Heart right ventricle (tissue), 16 donors: ENCODE measurements at regions not wholly inside any gene's neighbourhood (a gene's known extent, or its start where the extent isn't known, plus 50 kb on each side); places are given as distances from the start of the nearest gene placed in this dataset.

Experiments used
- ATAC-seq, 8 donors: fragments of 200-7000 bp; cut with Tn5 transposase; one replicate each; pipeline ENCODE4 v1.9.1; 2020; ENCODE audit warnings: mild to moderate bottlenecking in 8 of 8, moderate library complexity in 8 of 8, moderate number of reproducible peaks in 1 of 8
- DNase-seq, 2 donors: peaks; one replicate each; pipeline ENCODE4 v3.0.0-alpha.2; 2020
- H3K27ac ChIP-seq, 10 donors: fragments of 200-600 bp; sonication (generic) in 2 of 10; one replicate each; pipeline versions ENCODE4 v1.5.0 to v1.8.0; 2020 to 2022; ENCODE audit warnings: mild to moderate bottlenecking in 3 of 10
- H3K27me3 ChIP-seq, 7 donors: fragments of 200-600 bp; one replicate each; pipeline ENCODE4 v1.8.0; 2021 to 2022; ENCODE audit warnings: mild to moderate bottlenecking in 2 of 7
- H3K36me3 ChIP-seq, 9 donors: fragments of 200-600 bp; sonication (generic) in 1 of 9; one replicate each; pipeline versions ENCODE4 v1.5.0 to v1.8.0; 2020 to 2022; ENCODE audit warnings: mild to moderate bottlenecking in 2 of 9
- H3K4me1 ChIP-seq, 9 donors: fragments of 200-600 bp; sonication (generic) in 1 of 9; one replicate each; pipeline versions ENCODE4 v1.5.0 to v1.8.0; 2020 to 2022; ENCODE audit warnings: mild to moderate bottlenecking in 4 of 9
- H3K4me3 ChIP-seq, 10 donors: fragments of 200-600 bp; sonication (generic) in 2 of 10; one replicate each; pipeline versions ENCODE4 v1.5.0 to v1.8.0; 2020 to 2022; ENCODE audit warnings: mild to moderate bottlenecking in 7 of 10, moderate library complexity in 2 of 10
- H3K9me3 ChIP-seq, 11 donors: fragments of 200-600 bp in 10 of 11; sonication (generic) in 2 of 11; one replicate each; pipeline versions ENCODE4 v1.5.0 to v1.8.0; 2013 to 2022; ENCODE audit warnings: mild to moderate bottlenecking in 2 of 11, control low read depth in 1 of 11, moderate library complexity in 1 of 11
- WGBS, 2 donors: extraction: QIAGEN DNeasy Blood & Tissue Kit; methylation state at CpG; one replicate each; pipeline ENCODE4 v1.1.7; 2013; ENCODE audit warnings: inconsistent platforms in 1 of 2; 5-methylcytosine and 5-hydroxymethylcytosine counted together
- intact Hi-C, 10 donors: fragments of 100-400 bp; cut with DNase I; formaldehyde crosslinking; loops; one replicate each; pipeline versions ENCODE4 v1.11.1 to v1.14.2; 2022
- TF ChIP-seq, protein P1 (sequence below), 9 donors: fragments of 200-600 bp; sonication (generic) in 2 of 9; IDR thresholded peaks; one replicate each; pipeline versions ENCODE4 v1.5.0 to v1.8.0; 2021 to 2022; ENCODE audit warnings: antibody characterized with exemption in 9 of 9, mild to moderate bottlenecking in 5 of 9, moderate library complexity in 1 of 9
- donor health status: Arrhythmogenic right ventricular cardiomyopathy.
- donor health status: ischemic (EF 13 %, LVEDD 7.1; RV severe dilation, severe dysfunction).
- donor health status: healthy with polysubstance abuse.
- donor health status: DM: no; HTN: yes; CAD: no.
- donor health status: DM: no; HTN: no; CAD: no.
- donor health status: ischemic (EF 25% LVEDD 6.9; RV normal size, moderate dysfunction).
- donor health status: ischemic (EF 25% LVEDD 5.7; RV mildly dilated, moderate dysfunction).
- donor health status: healthy.
- donor health status: DM: yes; HTN: yes; CAD: no.
- donor health status: Ischemic cardiomyopathy.
- donor health status: ischemic (EF 35%, LVEDD 5.7; RV mildly dilated, moderate dysfunction).
- donor health status: nonischemic (EF 11% LVEDD 7.7; RV severe dilation, severe dysfunction).
- donor health status: DM: yes; HTN: yes; CAD: no.
- donor health status: PGD.
- donor health status: ischemic (EF 29% LVEDD 5.4; RV normal size, mild dysfunction).
- donor health status: nonischemic (EF 23%, LVEDD 6.1; RV moderate dilation, normal function).

DNA sequence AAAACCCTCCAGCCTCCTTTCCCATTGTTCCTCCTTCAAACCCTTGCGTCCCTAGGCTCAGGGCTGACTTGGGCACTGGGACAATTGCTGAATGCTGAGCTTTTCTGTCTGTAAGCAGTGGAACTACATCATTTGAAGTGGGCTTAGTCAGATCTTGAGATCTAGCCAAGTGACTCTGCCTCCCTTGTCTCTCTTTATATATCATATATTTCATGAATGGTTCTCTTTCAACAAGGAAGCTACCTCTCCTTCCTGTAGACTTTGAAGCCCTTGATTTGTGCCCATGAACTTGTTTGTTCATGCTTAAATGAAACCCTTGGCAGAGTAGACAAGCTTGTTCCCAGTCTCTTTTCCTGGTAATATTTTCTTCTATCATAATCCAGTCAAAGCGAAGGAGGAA is 60.0 kb upstream of the KIF13A start:
- Histone ChIP-seq H3K27ac (no peak overlapping the region), H3K36me3 (no peaks in the 10 kb centered on the region), H3K27me3 (no peaks in the 10 kb centered on the region), H3K4me3 (no peak overlapping the region), H3K4me1 (peaks cover 0 to 14% (median 4%) of the 10 kb centered on the region in 9 donors), H3K9me3 (no peaks in the 10 kb centered on the region)
- TF ChIP-seq, protein P1, sequence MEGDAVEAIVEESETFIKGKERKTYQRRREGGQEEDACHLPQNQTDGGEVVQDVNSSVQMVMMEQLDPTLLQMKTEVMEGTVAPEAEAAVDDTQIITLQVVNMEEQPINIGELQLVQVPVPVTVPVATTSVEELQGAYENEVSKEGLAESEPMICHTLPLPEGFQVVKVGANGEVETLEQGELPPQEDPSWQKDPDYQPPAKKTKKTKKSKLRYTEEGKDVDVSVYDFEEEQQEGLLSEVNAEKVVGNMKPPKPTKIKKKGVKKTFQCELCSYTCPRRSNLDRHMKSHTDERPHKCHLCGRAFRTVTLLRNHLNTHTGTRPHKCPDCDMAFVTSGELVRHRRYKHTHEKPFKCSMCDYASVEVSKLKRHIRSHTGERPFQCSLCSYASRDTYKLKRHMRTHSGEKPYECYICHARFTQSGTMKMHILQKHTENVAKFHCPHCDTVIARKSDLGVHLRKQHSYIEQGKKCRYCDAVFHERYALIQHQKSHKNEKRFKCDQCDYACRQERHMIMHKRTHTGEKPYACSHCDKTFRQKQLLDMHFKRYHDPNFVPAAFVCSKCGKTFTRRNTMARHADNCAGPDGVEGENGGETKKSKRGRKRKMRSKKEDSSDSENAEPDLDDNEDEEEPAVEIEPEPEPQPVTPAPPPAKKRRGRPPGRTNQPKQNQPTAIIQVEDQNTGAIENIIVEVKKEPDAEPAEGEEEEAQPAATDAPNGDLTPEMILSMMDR (IDR thresholded peaks at IDR 0.05) = no peak
- ATAC-seq (no peak), DNase-seq (no peak)
- intact Hi-C loops = no loop called here
- 95 to 96% methylated on average over 2 of the region's 2 CpGs for WGBS, 2 donors

GRCh38 chr6:18045507-18045906 is 58.1 kb upstream of the KIF13A start:
- TF ChIP-seq, protein P1 (IDR thresholded peaks at IDR 0.05) = no peak
- Histone ChIP-seq H3K4me3 (no peak overlapping the region), H3K9me3 (no peaks in the 10 kb centered on the region), H3K4me1 (peaks cover 0 to 16% (median 4%) of the 10 kb centered on the region in 9 donors), H3K27ac (no peak overlapping the region), H3K36me3 (no peaks in the 10 kb centered on the region), H3K27me3 (no peaks in the 10 kb centered on the region)
- intact Hi-C loops = no loop called here
- ATAC-seq (no peak), DNase-seq (no peak)

DNA sequence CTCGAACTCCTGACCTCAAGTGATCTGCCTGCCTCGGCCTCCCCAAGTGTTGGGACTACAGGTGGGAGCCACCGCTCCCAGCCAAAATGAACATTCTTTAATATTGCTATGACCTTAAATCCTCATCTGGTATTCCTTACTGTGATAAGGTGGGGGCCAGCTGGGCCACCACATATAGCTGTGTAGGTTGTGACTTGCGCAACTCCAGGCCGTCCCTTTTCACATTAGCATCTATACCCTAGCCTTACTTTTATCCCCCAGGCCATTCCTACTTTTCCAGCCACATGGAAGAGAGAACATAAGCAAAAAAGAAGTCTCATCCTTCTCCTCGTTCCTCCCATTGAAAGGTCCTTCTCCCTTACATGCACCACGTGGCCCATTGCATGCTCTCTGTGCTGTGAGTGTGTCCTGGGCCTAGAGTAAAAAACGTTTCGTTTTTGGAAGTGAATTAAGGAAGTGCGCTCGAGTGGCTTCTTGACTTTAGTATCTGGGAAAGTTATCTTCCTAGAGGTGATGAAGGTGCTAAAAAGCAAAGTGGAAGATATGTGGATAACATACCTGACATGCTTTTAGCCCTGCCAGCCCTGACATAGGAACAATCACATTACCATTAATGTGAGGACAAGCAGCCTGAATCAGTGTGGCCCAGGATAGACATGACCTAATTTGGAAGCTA is 56.8 kb upstream of the KIF13A start:
- TF ChIP-seq, protein P1 (IDR thresholded peaks at IDR 0.05) = no peak
- peaks cover 0 to 16% (median 4%) of the 10 kb centered on the region in 9 donors for H3K4me1 ChIP-seq
- no peak overlapping the region for H3K4me3 ChIP-seq
- intact Hi-C loops = no loop called here
- no peaks in the 10 kb centered on the region for H3K9me3 ChIP-seq
- no peak overlapping the region for H3K27ac ChIP-seq
- no peaks in the 10 kb centered on the region for H3K36me3 ChIP-seq
- no peak for ATAC-seq
- H3K27me3 ChIP-seq = no peaks in the 10 kb centered on the region
- no peak for DNase-seq
- 74 to 76% methylated on average over 11 of the region's 11 CpGs for WGBS, 2 donors

GRCh38 chr6:18042536-18043145 is 55.2 kb upstream of the KIF13A start:
- Histone ChIP-seq H3K4me1 (peaks cover 0 to 16% (median 4%) of the 10 kb centered on the region in 9 donors), H3K27me3 (no peaks in the 10 kb centered on the region), H3K27ac (peak overlapping the region in 2 of 10 donors; percentile 17 to 26), H3K4me3 (no peak overlapping the region), H3K9me3 (no peaks in the 10 kb centered on the region), H3K36me3 (no peaks in the 10 kb centered on the region)
- ATAC-seq = peak in 3 of 8 donors; percentile 6 to 47 (median 16)
- TF ChIP-seq, protein P1 (IDR thresholded peaks at IDR 0.05) = no peak
- 90 to 94% methylated on average over 8 of the region's 8 CpGs for WGBS, 2 donors
- no peak for DNase-seq
- intact Hi-C loops = no loop called here
